ENCODE measurements at regions not wholly inside any gene's neighbourhood (a gene's known extent, or its start where the extent isn't known, plus 50 kb on each side); places are given as distances from the start of the nearest gene placed in this dataset.

- DNase-seq, result no peak
- 81 to 87% methylated on average over 11 of the region's 11 CpGs for WGBS, 2 donors
- intact Hi-C loops (cut with DNase I), result no loop called here
- TF ChIP-seq POLR2AphosphoS5 (IDR thresholded peaks at IDR 0.05) (no peak), EP300 (IDR thresholded peaks at IDR 0.05) (no peak), CTCF (IDR thresholded peaks at IDR 0.05) (no peak), POLR2A (IDR thresholded peaks at IDR 0.05) (no peak)
- Histone ChIP-seq H3K4me1 (peaks cover 0 to 7% (median 6%) of the 10 kb centered on the region in 4 donors), H3K27ac (no peak overlapping the region), H3K9me3 (no peaks in the 10 kb centered on the region), H3K4me3 (no peak overlapping the region), H3K27me3 (peaks cover 0 to 6% (median 0%) of the 10 kb centered on the region in 3 donors), H3K36me3 (no peaks in the 10 kb centered on the region)
Measured at GRCh38 chr2:16050908-16051489, 110.6 kb downstream of the MYCN start.

GRCh38 chr2:16050261-16050907 is 110.0 kb downstream of the MYCN start:
- Histone ChIP-seq H3K27me3 (peaks cover 0 to 6% (median 0%) of the 10 kb centered on the region in 3 donors), H3K4me3 (no peak overlapping the region), H3K4me1 (peaks cover 0 to under 1% (median under 1%) of the 10 kb centered on the region in 4 donors), H3K27ac (no peak overlapping the region), H3K9me3 (no peaks in the 10 kb centered on the region), H3K36me3 (no peaks in the 10 kb centered on the region)
- DNase-seq, result no peak
- no peak for TF ChIP-seq POLR2AphosphoS5 (IDR thresholded peaks at IDR 0.05)
- no peak for TF ChIP-seq POLR2A (IDR thresholded peaks at IDR 0.05)
- TF ChIP-seq EP300 (IDR thresholded peaks at IDR 0.05), result no peak
- TF ChIP-seq CTCF (IDR thresholded peaks at IDR 0.05), result no peak
- intact Hi-C loops (cut with DNase I), result no loop called here
- 85 to 86% methylated on average over 12 of the region's 12 CpGs for WGBS, 2 donors

GRCh38 chr2:16049406-16049805 is 109.1 kb downstream of the MYCN start:
- Histone ChIP-seq H3K4me3 (no peak overlapping the region), H3K27ac (no peak overlapping the region), H3K4me1 (no peaks in the 10 kb centered on the region), H3K9me3 (no peaks in the 10 kb centered on the region), H3K27me3 (peaks cover 0 to 6% (median 0%) of the 10 kb centered on the region in 3 donors), H3K36me3 (no peaks in the 10 kb centered on the region)
- no peak for DNase-seq
- WGBS, 2 donors, result 89 to 90% methylated on average over 7 of the region's 7 CpGs
- intact Hi-C loops (cut with DNase I), result no loop called here
- TF ChIP-seq EP300 (IDR thresholded peaks at IDR 0.05) (no peak), POLR2AphosphoS5 (IDR thresholded peaks at IDR 0.05) (no peak), CTCF (IDR thresholded peaks at IDR 0.05) (no peak), POLR2A (IDR thresholded peaks at IDR 0.05) (no peak)

- H3K9me3 ChIP-seq, result no peaks in the 10 kb centered on the region
- no peak for DNase-seq
Measured at GRCh38 chr2:16048466-16048865, 108.1 kb downstream of the MYCN start.

More at GRCh38 chr2:16048466-16048865, 108.1 kb downstream of the MYCN start:
- intact Hi-C loops (cut with DNase I), result no loop called here
- H3K27ac ChIP-seq, result no peak overlapping the region
- H3K4me1 ChIP-seq, result no peaks in the 10 kb centered on the region
- no peak overlapping the region for H3K4me3 ChIP-seq
- H3K27me3 ChIP-seq, result peaks cover 0 to 6% (median 0%) of the 10 kb centered on the region in 3 donors
- TF ChIP-seq POLR2AphosphoS5 (IDR thresholded peaks at IDR 0.05), result no peak
- TF ChIP-seq CTCF (IDR thresholded peaks at IDR 0.05), result no peak
- no peak for TF ChIP-seq EP300 (IDR thresholded peaks at IDR 0.05)
- no peak for TF ChIP-seq POLR2A (IDR thresholded peaks at IDR 0.05)
- H3K36me3 ChIP-seq, result no peaks in the 10 kb centered on the region
- WGBS, 2 donors, result 91% methylated on average over 4 of the region's 4 CpGs

Measured in sigmoid colon (tissue), 6 donors.